ENCODE measurements at regions not wholly inside any gene's neighbourhood (a gene's known extent, or its start where the extent isn't known, plus 50 kb on each side); places are given as distances from the start of the nearest gene placed in this dataset.

- Mint-ChIP-seq H3K9me3 (no peaks in the 10 kb centered on the region), H3K27ac (no peak overlapping the region), H3K4me3 (no peak overlapping the region), H3K4me1 (peaks cover 3% of the 10 kb centered on the region), H3K27me3 (ENCODE audit: insufficient read depth, low read depth, poor library complexity) (peaks cover 1% of the 10 kb centered on the region), H3K36me3 (ENCODE audit: low read depth) (no peaks in the 10 kb centered on the region; the same call in 2 of the 3 replicates)
- Histone ChIP-seq H3F3A (replicated peaks; ENCODE audit: low read depth) (no peaks in the 10 kb centered on the region), H4K20me1 (replicated peaks; ENCODE audit: insufficient read depth) (no peaks in the 10 kb centered on the region), H3K4me1 (ENCODE audit: insufficient read depth) (no peaks in the 10 kb centered on the region; the same call in 1 of the 2 replicates), H3K9me2 (ENCODE audit: insufficient read depth) (0 out of 2 replicates have a peak, but pooled peaks cover 5% of the 10 kb centered on the region), H3K4me3 (no peak overlapping the region), H3K79me2 (replicated peaks; ENCODE audit: insufficient read depth) (no peaks in the 10 kb centered on the region), H3K27ac (ENCODE audit: low read depth) (no peak overlapping the region), H2AFZ (no peak overlapping the region), H3K27me3 (ENCODE audit: insufficient read depth) (no peaks in the 10 kb centered on the region), H3K36me3 (ENCODE audit: insufficient read depth) (no peaks in the 10 kb centered on the region), H3K4me2 (no peak overlapping the region)
- no peak for ATAC-seq
- DNase-seq (ENCODE audit: low spot score) = no peak
- TF ChIP-seq, protein P1, sequence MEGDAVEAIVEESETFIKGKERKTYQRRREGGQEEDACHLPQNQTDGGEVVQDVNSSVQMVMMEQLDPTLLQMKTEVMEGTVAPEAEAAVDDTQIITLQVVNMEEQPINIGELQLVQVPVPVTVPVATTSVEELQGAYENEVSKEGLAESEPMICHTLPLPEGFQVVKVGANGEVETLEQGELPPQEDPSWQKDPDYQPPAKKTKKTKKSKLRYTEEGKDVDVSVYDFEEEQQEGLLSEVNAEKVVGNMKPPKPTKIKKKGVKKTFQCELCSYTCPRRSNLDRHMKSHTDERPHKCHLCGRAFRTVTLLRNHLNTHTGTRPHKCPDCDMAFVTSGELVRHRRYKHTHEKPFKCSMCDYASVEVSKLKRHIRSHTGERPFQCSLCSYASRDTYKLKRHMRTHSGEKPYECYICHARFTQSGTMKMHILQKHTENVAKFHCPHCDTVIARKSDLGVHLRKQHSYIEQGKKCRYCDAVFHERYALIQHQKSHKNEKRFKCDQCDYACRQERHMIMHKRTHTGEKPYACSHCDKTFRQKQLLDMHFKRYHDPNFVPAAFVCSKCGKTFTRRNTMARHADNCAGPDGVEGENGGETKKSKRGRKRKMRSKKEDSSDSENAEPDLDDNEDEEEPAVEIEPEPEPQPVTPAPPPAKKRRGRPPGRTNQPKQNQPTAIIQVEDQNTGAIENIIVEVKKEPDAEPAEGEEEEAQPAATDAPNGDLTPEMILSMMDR (conservative IDR thresholded peaks at IDR 0.05; ENCODE audit: low read depth in 2 of 2) = no peak
- TF ChIP-seq, protein P2, sequence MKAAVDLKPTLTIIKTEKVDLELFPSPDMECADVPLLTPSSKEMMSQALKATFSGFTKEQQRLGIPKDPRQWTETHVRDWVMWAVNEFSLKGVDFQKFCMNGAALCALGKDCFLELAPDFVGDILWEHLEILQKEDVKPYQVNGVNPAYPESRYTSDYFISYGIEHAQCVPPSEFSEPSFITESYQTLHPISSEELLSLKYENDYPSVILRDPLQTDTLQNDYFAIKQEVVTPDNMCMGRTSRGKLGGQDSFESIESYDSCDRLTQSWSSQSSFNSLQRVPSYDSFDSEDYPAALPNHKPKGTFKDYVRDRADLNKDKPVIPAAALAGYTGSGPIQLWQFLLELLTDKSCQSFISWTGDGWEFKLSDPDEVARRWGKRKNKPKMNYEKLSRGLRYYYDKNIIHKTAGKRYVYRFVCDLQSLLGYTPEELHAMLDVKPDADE (IDR thresholded peaks at IDR 0.05) = no peak
Measured at GRCh38 chr14:87813211-87813610, 179.8 kb downstream of the GALC start.

GRCh38 chr14:87811246-87811645, 181.7 kb downstream of the GALC start:
- Histone ChIP-seq H2AFZ (no peak overlapping the region), H3K36me3 (ENCODE audit: insufficient read depth) (no peaks in the 10 kb centered on the region), H3K79me2 (replicated peaks; ENCODE audit: insufficient read depth) (no peaks in the 10 kb centered on the region), H3K27ac (ENCODE audit: low read depth) (no peak overlapping the region), H3K9me2 (ENCODE audit: insufficient read depth) (0 out of 2 replicates have a peak, but pooled peaks cover 6% of the 10 kb centered on the region), H3K4me3 (no peak overlapping the region), H3K27me3 (ENCODE audit: insufficient read depth) (no peaks in the 10 kb centered on the region), H4K20me1 (replicated peaks; ENCODE audit: insufficient read depth) (no peaks in the 10 kb centered on the region), H3K4me2 (no peak overlapping the region), H3F3A (replicated peaks; ENCODE audit: low read depth) (no peaks in the 10 kb centered on the region), H3K4me1 (ENCODE audit: insufficient read depth) (no peaks in the 10 kb centered on the region; the same call in 1 of the 2 replicates)
- peaks cover 3% of the 10 kb centered on the region for H3K4me1 Mint-ChIP-seq
- peaks cover 2% of the 10 kb centered on the region for H3K27me3 Mint-ChIP-seq (ENCODE audit: insufficient read depth, low read depth, poor library complexity)
- H3K4me3 Mint-ChIP-seq = no peak overlapping the region
- no peaks in the 10 kb centered on the region for H3K36me3 Mint-ChIP-seq (ENCODE audit: low read depth)
- TF ChIP-seq ZNF114 (CRISPR knock-in tag; IDR thresholded peaks at IDR 0.05) (no peak), NANOG (IDR thresholded peaks at IDR 0.05; ENCODE audit: borderline replicate concordance) (no peak), REST (IDR thresholded peaks at IDR 0.05; ENCODE audit: unreplicated experiment) (no peak), JUNB (IDR thresholded peaks at IDR 0.05; ENCODE audit: unreplicated experiment) (no peak)
- TF ChIP-seq, protein P1 (conservative IDR thresholded peaks at IDR 0.05; ENCODE audit: low read depth in 2 of 2) = no peak
- H3K9me3 Mint-ChIP-seq = no peaks in the 10 kb centered on the region; the same call in 2 of the 3 replicates
- no peak for ATAC-seq
- no peak for DNase-seq (ENCODE audit: low spot score)
- no peak overlapping the region for H3K27ac Mint-ChIP-seq

Data from GM23338 (cell line).